VCaP (cell line): ENCODE measurements at regions not wholly inside any gene's neighbourhood (a gene's known extent, or its start where the extent isn't known, plus 50 kb on each side); places are given as distances from the start of the nearest gene placed in this dataset.

ENCODE experiments used
- H3K27ac ChIP-seq: fragments of 450-650 bp; 2 replicates; pipeline ENCODE4 v1.5.1; 2017
- TF ChIP-seq, protein P1 (sequence below): fragments of 450-650 bp; conservative IDR thresholded peaks from 2 replicates; pipeline ENCODE4 v1.5.1; 2017; ENCODE audit warnings: mild to moderate bottlenecking, moderate library complexity

DNA sequence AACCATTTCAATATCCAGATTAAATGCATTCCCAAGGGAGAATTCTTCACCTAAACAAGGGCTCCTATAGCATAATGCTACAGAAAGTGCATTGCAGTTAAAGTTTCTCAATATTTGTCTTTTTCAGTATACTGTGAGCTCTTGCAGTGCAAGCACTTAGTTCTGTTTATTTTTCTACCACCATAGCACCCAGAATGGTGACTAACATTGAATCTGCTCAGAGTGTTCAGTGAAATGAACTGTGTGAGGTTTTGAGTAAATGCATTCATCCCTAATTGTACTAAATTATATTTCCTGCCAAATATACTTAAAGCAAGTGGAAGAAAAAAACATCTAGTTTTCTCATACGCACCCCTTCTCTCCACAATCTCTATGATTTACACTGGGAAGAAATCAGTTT, 383.9 kb downstream of the PCDH7 start:
- H3K27ac ChIP-seq = no peak overlapping the region
- TF ChIP-seq, protein P1, sequence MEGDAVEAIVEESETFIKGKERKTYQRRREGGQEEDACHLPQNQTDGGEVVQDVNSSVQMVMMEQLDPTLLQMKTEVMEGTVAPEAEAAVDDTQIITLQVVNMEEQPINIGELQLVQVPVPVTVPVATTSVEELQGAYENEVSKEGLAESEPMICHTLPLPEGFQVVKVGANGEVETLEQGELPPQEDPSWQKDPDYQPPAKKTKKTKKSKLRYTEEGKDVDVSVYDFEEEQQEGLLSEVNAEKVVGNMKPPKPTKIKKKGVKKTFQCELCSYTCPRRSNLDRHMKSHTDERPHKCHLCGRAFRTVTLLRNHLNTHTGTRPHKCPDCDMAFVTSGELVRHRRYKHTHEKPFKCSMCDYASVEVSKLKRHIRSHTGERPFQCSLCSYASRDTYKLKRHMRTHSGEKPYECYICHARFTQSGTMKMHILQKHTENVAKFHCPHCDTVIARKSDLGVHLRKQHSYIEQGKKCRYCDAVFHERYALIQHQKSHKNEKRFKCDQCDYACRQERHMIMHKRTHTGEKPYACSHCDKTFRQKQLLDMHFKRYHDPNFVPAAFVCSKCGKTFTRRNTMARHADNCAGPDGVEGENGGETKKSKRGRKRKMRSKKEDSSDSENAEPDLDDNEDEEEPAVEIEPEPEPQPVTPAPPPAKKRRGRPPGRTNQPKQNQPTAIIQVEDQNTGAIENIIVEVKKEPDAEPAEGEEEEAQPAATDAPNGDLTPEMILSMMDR = no peak

DNA sequence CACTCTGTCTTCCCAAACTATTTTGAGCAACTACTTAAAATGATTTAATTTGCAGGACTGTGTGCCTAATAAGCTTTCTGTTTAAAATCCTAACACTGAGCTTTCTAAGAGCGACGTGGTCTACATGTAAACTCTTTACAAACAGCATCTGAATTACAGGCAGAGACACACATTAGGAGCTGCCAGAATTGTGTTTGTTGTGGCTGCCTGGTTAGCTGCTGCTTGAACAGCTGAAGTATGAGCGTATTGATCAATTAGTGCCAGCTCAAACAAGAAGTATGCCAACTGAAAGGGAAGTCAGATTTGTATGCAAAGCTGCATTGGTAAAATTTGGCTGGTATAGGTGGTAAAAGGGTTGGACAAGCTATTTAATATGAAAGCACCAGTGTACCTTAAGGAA, 384.4 kb downstream of the PCDH7 start:
- H3K27ac ChIP-seq = no peak overlapping the region
- TF ChIP-seq, protein P1 = no peak

DNA sequence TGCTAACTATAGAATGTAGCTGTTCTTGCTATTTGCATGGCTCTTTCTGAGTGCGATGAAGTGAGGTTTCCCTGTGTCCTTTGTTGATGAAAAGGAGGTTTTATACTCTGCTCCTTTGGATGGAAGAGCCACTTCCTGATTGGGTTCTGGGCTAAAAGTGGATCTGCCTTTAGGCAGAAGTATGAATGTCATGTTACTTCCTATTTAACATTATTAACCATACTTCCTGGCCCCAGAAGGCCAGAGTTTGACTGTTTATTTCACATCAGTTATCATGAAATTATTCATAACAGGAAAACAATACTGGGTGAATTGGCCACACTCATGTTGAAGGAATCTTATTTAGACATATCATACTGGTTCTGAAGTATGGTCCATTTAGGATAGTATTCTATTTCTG, 386.2 kb downstream of the PCDH7 start:
- no peak overlapping the region for H3K27ac ChIP-seq
- TF ChIP-seq, protein P1 = no peak

DNA sequence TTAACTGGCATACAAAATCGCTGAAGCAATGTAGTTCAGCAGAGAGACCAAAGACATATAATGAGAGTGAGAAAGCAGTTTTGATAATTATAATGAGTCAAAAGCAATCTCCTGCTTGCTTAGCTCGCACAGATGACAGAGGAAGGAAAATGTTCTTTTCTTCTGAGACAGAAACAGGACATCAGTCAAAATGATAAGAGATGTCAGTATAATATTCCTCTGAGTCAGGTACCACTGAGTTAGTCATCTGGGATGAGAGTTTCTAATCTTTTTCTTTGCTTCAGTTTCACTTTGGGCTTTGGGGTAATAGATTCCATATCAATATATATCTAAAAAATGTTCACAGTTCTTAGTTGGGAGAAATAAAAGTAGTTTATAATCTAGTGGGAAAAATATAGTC, 387.2 kb downstream of the PCDH7 start:
- H3K27ac ChIP-seq = no peak overlapping the region
- TF ChIP-seq, protein P1 = no peak

DNA sequence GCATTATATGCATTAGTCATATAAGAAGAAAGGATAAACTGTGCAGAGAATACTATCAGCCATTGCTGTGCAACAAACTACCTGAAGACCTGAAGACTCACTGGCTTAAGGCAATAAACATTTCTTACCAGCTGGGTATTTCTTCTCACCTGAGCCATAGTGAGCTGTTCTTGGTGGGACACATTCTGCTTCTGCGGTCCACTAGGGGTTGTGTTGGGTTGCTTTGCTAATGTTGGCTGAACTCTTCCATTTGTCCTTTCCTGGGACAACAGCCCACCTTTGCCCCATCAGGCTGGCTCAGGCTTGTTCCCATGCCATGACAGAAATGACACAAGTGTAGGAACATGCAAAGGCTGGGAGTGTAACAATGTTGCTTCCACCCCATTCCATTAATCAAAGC, 388.6 kb downstream of the PCDH7 start:
- TF ChIP-seq, protein P1 = no peak
- H3K27ac ChIP-seq = no peak overlapping the region

DNA sequence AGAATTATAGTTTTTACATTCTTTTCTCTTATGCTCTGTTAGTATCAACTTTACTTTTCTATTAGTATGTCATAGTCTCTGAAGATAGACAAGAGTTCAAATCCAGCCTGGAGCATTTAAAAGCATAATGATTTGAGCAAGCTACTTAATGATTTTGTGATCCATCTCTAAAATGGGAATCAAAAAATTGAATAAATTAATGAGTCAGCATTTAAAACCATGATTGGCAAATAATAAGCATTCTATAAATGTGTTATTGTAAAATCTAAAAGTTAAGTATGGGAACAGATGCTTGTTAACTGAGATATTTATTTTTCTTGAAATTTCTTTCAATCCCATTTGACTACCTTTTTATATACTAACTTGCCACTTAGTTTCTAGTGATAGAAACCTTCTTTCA, 391.6 kb downstream of the PCDH7 start:
- no peak overlapping the region for H3K27ac ChIP-seq
- TF ChIP-seq, protein P1 = no peak

DNA sequence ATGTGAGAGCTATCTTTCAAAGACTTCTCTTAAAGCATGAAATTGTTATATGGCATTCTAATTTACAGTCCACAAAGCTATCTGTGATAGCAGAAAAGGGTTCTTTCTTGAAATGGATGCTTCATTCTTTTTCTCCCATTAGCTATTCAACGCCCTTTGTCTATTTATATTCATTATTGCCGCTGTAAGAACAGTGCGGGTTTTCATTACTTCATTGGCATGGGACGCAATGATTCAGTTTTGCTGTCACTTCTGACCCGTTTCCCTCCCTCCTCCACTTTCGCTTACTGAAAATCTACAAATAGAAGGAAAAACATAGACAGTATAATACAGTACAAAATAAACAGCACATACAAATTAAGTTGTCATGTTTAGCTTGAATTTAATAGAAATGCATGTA, 394.6 kb downstream of the PCDH7 start:
- no peak overlapping the region for H3K27ac ChIP-seq
- TF ChIP-seq, protein P1 = no peak

DNA sequence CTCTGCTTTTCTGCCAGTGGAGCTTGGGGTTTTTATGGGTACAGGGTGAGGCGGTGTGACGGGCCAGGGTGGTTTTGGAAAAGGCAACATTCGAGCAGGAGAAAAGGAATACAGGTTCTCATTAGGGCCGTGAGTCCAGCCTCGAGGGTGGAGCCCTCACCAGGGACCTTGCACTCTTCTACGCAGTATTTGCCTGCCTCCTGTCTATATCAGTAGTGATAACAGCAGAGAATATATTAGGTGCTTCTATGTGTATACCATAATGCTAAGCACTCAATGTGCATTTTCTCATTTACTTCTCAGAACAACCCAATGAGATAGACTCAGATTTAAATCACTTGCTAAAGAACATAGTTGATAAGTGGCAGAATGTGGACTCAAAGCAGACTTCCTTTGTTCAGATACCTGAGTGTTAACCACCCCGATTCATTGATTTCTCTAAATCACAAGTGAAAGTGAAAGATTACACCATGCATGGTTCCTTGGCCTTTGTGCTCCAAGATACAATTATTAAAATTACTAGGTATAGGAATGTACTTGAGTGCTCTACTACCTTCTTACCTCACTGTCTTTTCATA, 403.9 kb downstream of the PCDH7 start:
- no peak overlapping the region for H3K27ac ChIP-seq
- TF ChIP-seq, protein P1 = no peak
